ENCODE measurements at regions not wholly inside any gene's neighbourhood (a gene's known extent, or its start where the extent isn't known, plus 50 kb on each side); places are given as distances from the start of the nearest gene placed in this dataset.
A peak's percentile ranks its signal among the peaks of the same experiment; 100 is the strongest.

GRCh38 chr12:76707772-76708171 lies 56.1 kb upstream of the ZDHHC17 start:
- Histone ChIP-seq H3K9me3 (ENCODE audit: control insufficient read depth, low read depth, low read length) (no peaks in the 10 kb centered on the region), H3K79me2 (ENCODE audit: control insufficient read depth, insufficient read depth, low read length) (no peaks in the 10 kb centered on the region), H4K20me1 (ENCODE audit: control insufficient read depth, extremely low read depth, insufficient read depth, low read length) (no peaks in the 10 kb centered on the region), H3K4me3 (ENCODE audit: control insufficient read depth in 2 of 3, extremely low read depth in 1 of 3, insufficient read depth in 2 of 3, low read depth in 1 of 3, low read length in 3 of 3) (no peak overlapping the region), H3K27me3 (ENCODE audit: control insufficient read depth, extremely low read depth, insufficient read depth, low read length) (no peaks in the 10 kb centered on the region), H3K9ac (ENCODE audit: control insufficient read depth, extremely low read depth, insufficient read depth, low read length) (no peak overlapping the region), H3K9me1 (ENCODE audit: control insufficient read depth, extremely low read depth, insufficient read depth, low read length) (no peaks in the 10 kb centered on the region), H3K4me1 (ENCODE audit: control insufficient read depth, extremely low read depth, insufficient read depth, low read length) (no peaks in the 10 kb centered on the region), H3K4me2 (ENCODE audit: control insufficient read depth, extremely low read depth, insufficient read depth, low read depth, low read length) (peak overlapping the region; percentile 13), H2AFZ (ENCODE audit: control insufficient read depth, low read length) (peak overlapping the region; percentile 21), H3K27ac (ENCODE audit: control insufficient read depth, insufficient read depth, low read length) (no peak overlapping the region), H3K36me3 (ENCODE audit: control insufficient read depth in 2 of 2, extremely low read depth in 1 of 2, insufficient read depth in 2 of 2, low read length in 2 of 2) (no peaks in the 10 kb centered on the region)
- DNase-seq (ENCODE audit: low read depth, low spot score) (no peak), FAIRE-seq (no peak)
- dilution Hi-C loops (cut with MboI; ENCODE audit: extremely low pct_ligation_motif_present, low sequenced_read_pairs), result no loop called here
- no peak for TF ChIP-seq EZH2 (IDR thresholded peaks at IDR 0.05; ENCODE audit: low read length)
- TF ChIP-seq, protein P1, sequence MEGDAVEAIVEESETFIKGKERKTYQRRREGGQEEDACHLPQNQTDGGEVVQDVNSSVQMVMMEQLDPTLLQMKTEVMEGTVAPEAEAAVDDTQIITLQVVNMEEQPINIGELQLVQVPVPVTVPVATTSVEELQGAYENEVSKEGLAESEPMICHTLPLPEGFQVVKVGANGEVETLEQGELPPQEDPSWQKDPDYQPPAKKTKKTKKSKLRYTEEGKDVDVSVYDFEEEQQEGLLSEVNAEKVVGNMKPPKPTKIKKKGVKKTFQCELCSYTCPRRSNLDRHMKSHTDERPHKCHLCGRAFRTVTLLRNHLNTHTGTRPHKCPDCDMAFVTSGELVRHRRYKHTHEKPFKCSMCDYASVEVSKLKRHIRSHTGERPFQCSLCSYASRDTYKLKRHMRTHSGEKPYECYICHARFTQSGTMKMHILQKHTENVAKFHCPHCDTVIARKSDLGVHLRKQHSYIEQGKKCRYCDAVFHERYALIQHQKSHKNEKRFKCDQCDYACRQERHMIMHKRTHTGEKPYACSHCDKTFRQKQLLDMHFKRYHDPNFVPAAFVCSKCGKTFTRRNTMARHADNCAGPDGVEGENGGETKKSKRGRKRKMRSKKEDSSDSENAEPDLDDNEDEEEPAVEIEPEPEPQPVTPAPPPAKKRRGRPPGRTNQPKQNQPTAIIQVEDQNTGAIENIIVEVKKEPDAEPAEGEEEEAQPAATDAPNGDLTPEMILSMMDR (optimal IDR thresholded peaks at IDR 0.05 in 1 of 3, IDR thresholded peaks at IDR 0.05 in 1 of 3, conservative IDR thresholded peaks at IDR 0.05 in 1 of 3; ENCODE audit: extremely low read depth in 1 of 3, insufficient read depth in 2 of 3, low read length in 3 of 3), result no peak

- Histone ChIP-seq H2AFZ (ENCODE audit: control insufficient read depth, low read length) (no peak overlapping the region), H3K27ac (ENCODE audit: control insufficient read depth, insufficient read depth, low read length) (no peak overlapping the region), H3K9me1 (ENCODE audit: control insufficient read depth, extremely low read depth, insufficient read depth, low read length) (no peaks in the 10 kb centered on the region), H3K36me3 (ENCODE audit: control insufficient read depth in 2 of 2, extremely low read depth in 1 of 2, insufficient read depth in 2 of 2, low read length in 2 of 2) (no peaks in the 10 kb centered on the region), H3K27me3 (ENCODE audit: control insufficient read depth, extremely low read depth, insufficient read depth, low read length) (no peaks in the 10 kb centered on the region), H4K20me1 (ENCODE audit: control insufficient read depth, extremely low read depth, insufficient read depth, low read length) (no peaks in the 10 kb centered on the region), H3K9me3 (ENCODE audit: control insufficient read depth, low read depth, low read length) (no peaks in the 10 kb centered on the region), H3K79me2 (ENCODE audit: control insufficient read depth, insufficient read depth, low read length) (no peaks in the 10 kb centered on the region), H3K4me2 (ENCODE audit: control insufficient read depth, extremely low read depth, insufficient read depth, low read depth, low read length) (peak overlapping the region; percentile 13), H3K4me3 (ENCODE audit: control insufficient read depth in 2 of 3, extremely low read depth in 1 of 3, insufficient read depth in 2 of 3, low read depth in 1 of 3, low read length in 3 of 3) (no peak overlapping the region), H3K9ac (ENCODE audit: control insufficient read depth, extremely low read depth, insufficient read depth, low read length) (no peak overlapping the region), H3K4me1 (ENCODE audit: control insufficient read depth, extremely low read depth, insufficient read depth, low read length) (no peaks in the 10 kb centered on the region)
- no peak for FAIRE-seq
- dilution Hi-C loops (cut with MboI; ENCODE audit: extremely low pct_ligation_motif_present, low sequenced_read_pairs), result no loop called here
- no peak for DNase-seq (ENCODE audit: low read depth, low spot score)
- TF ChIP-seq, protein P1 (optimal IDR thresholded peaks at IDR 0.05 in 1 of 3, IDR thresholded peaks at IDR 0.05 in 1 of 3, conservative IDR thresholded peaks at IDR 0.05 in 1 of 3; ENCODE audit: extremely low read depth in 1 of 3, insufficient read depth in 2 of 3, low read length in 3 of 3), result no peak
- no peak for TF ChIP-seq EZH2 (IDR thresholded peaks at IDR 0.05; ENCODE audit: low read length)
Measured at GRCh38 chr12:76708296-76708695, 55.6 kb upstream of the ZDHHC17 start.
